ENCODE measurements at regions not wholly inside any gene's neighbourhood (a gene's known extent, or its start where the extent isn't known, plus 50 kb on each side); places are given as distances from the start of the nearest gene placed in this dataset.

GRCh38 chr12:124368421-124369032 is 73.6 kb downstream of the RFLNA start:
- H4K20me1 ChIP-seq (ENCODE audit: insufficient read depth, low read length): no peaks in the 10 kb centered on the region
- H3K9ac ChIP-seq (ENCODE audit: low read length): no peak overlapping the region
- H3K79me2 ChIP-seq (ENCODE audit: insufficient read depth, low read length): no peaks in the 10 kb centered on the region
- H3K27me3 ChIP-seq (ENCODE audit: insufficient read depth, low read length): no peaks in the 10 kb centered on the region
- H3K27ac ChIP-seq (ENCODE audit: low read depth, low read length, poor library complexity, severe bottlenecking): no peak overlapping the region
- no peaks in the 10 kb centered on the region for H3K9me2 ChIP-seq (ENCODE audit: low read depth, low read length)
- H2AFZ ChIP-seq (ENCODE audit: low read length): no peak overlapping the region
- no peaks in the 10 kb centered on the region for H3K4me1 ChIP-seq (ENCODE audit: insufficient read depth, low read length, severe bottlenecking)
- no peak for TF ChIP-seq EZH2 (IDR thresholded peaks at IDR 0.05; ENCODE audit: borderline replicate concordance, low read length)
- TF ChIP-seq, protein P1, sequence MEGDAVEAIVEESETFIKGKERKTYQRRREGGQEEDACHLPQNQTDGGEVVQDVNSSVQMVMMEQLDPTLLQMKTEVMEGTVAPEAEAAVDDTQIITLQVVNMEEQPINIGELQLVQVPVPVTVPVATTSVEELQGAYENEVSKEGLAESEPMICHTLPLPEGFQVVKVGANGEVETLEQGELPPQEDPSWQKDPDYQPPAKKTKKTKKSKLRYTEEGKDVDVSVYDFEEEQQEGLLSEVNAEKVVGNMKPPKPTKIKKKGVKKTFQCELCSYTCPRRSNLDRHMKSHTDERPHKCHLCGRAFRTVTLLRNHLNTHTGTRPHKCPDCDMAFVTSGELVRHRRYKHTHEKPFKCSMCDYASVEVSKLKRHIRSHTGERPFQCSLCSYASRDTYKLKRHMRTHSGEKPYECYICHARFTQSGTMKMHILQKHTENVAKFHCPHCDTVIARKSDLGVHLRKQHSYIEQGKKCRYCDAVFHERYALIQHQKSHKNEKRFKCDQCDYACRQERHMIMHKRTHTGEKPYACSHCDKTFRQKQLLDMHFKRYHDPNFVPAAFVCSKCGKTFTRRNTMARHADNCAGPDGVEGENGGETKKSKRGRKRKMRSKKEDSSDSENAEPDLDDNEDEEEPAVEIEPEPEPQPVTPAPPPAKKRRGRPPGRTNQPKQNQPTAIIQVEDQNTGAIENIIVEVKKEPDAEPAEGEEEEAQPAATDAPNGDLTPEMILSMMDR (IDR thresholded peaks at IDR 0.05; ENCODE audit: low read length): no peak
- H3K4me2 ChIP-seq (ENCODE audit: low read length): no peak overlapping the region
- H3K9me3 ChIP-seq (ENCODE audit: low read length): no peaks in the 10 kb centered on the region
- no peaks in the 10 kb centered on the region for H3F3A ChIP-seq (ENCODE audit: insufficient read depth, low read length)
- no peak overlapping the region for H3K4me3 ChIP-seq (ENCODE audit: low read depth, low read length, poor library complexity, severe bottlenecking)
- H3K36me3 ChIP-seq (ENCODE audit: insufficient read depth, low read length): 0 out of 2 replicates have a peak, but pooled peaks cover 3% of the 10 kb centered on the region

GRCh38 chr12:124365726-124366430 is 71.0 kb downstream of the RFLNA start:
- Histone ChIP-seq H3K4me2 (ENCODE audit: low read length) (no peak overlapping the region), H3F3A (ENCODE audit: insufficient read depth, low read length) (no peaks in the 10 kb centered on the region), H3K27me3 (ENCODE audit: insufficient read depth, low read length) (no peaks in the 10 kb centered on the region), H3K9me2 (ENCODE audit: low read depth, low read length) (no peaks in the 10 kb centered on the region), H3K9me3 (ENCODE audit: low read length) (no peaks in the 10 kb centered on the region), H3K79me2 (ENCODE audit: insufficient read depth, low read length) (no peaks in the 10 kb centered on the region), H3K27ac (ENCODE audit: low read depth, low read length, poor library complexity, severe bottlenecking) (no peak overlapping the region), H3K36me3 (ENCODE audit: insufficient read depth, low read length) (0 out of 2 replicates have a peak, but pooled peaks cover 3% of the 10 kb centered on the region), H3K4me3 (ENCODE audit: low read depth, low read length, poor library complexity, severe bottlenecking) (no peak overlapping the region), H4K20me1 (ENCODE audit: insufficient read depth, low read length) (no peaks in the 10 kb centered on the region), H3K9ac (ENCODE audit: low read length) (no peak overlapping the region), H2AFZ (ENCODE audit: low read length) (no peak overlapping the region), H3K4me1 (ENCODE audit: insufficient read depth, low read length, severe bottlenecking) (no peaks in the 10 kb centered on the region)
- TF ChIP-seq, protein P1 (IDR thresholded peaks at IDR 0.05; ENCODE audit: low read length): no peak
- no peak for TF ChIP-seq EZH2 (IDR thresholded peaks at IDR 0.05; ENCODE audit: borderline replicate concordance, low read length)
